A549 (cell line): ENCODE measurements at regions not wholly inside any gene's neighbourhood (a gene's known extent, or its start where the extent isn't known, plus 50 kb on each side); places are given as distances from the start of the nearest gene placed in this dataset.

Source experiments
- CTCF ChIP-seq: fragments of >200 bp; sonication (Bioruptor Twin); formaldehyde crosslinking; IDR thresholded peaks from 3 replicates; pipeline ENCODE4 v1.5.1; 2016
- HOXB13 ChIP-seq: fragments of 250-450 bp; sonication (Bioruptor Pico); IDR thresholded peaks from 2 replicates; pipeline ENCODE4 v1.5.0; 2020; ENCODE audit warnings: low read depth, mild to moderate bottlenecking, moderate library complexity
- MYC ChIP-seq: IDR thresholded peaks from 2 replicates; pipeline ENCODE4 v1.6.1; 2012; ENCODE audit warnings: mild to moderate bottlenecking, inconsistent platforms, low read length, improper control_type of control experiment, borderline replicate concordance
- PBX3 ChIP-seq: IDR thresholded peaks from 2 replicates; pipeline ENCODE4 v1.6.1; 2012
- POLR2A ChIP-seq: IDR thresholded peaks from 2 replicates; pipeline ENCODE4 v1.6.1; 2012; ENCODE audit warnings: mild to moderate bottlenecking, low read length
- RCOR1 ChIP-seq: fragments of 150-350 bp; IDR thresholded peaks from 2 replicates; pipeline ENCODE4 v1.6.1; 2014; ENCODE audit warnings: antibody characterized with exemption, low read length, low read depth
- REST ChIP-seq: fragments of 200-600 bp; sonication (generic); IDR thresholded peaks from 2 replicates; pipeline ENCODE4 v1.6.1; 2016; ENCODE audit warnings: antibody characterized with exemption, mild to moderate bottlenecking, moderate library complexity

GRCh38 chr7:98464558-98464940 is 63.7 kb upstream of the BAIAP2L1 start:
- TF ChIP-seq CTCF = no peak
- TF ChIP-seq PBX3 = no peak
- no peak for TF ChIP-seq POLR2A
- TF ChIP-seq MYC = no peak
- no peak for TF ChIP-seq HOXB13 (CRISPR knock-in tag)
- no peak for TF ChIP-seq REST
- TF ChIP-seq RCOR1 = no peak
